A549 (cell line): ENCODE measurements at regions not wholly inside any gene's neighbourhood (a gene's known extent, or its start where the extent isn't known, plus 50 kb on each side); places are given as distances from the start of the nearest gene placed in this dataset.

ENCODE experiments used
- ATAC-seq, 2 experiments: fragments of 200-7000 bp in 1 of 2; fragments of >200 bp in 1 of 2; cut with Nextera tagmentation in 1 of 2; cut with Tn5 transposase in 1 of 2; 3 replicates each; pipeline versions ENCODE4 v1.8.0 to v1.9.1; 2018 to 2020; ENCODE audit warnings: mild to moderate bottlenecking in 1 of 2, moderate library complexity in 1 of 2
- CTCF ChIA-PET: fragments of 300-600 bp; sonication (Branson Sonifier 250); formaldehyde crosslinking; extraction: SDS; loops from one replicate; lab custom pipeline; 2021; ENCODE audit warnings: antibody characterized with exemption, inconsistent platforms; lab: Yijun Ruan, JAX
- POLR2A ChIA-PET: fragments of 350-600 bp; formaldehyde crosslinking; extraction: SDS; loops from one replicate; lab custom pipeline; 2021; ENCODE audit warnings: antibody characterized with exemption, inconsistent platforms; lab: Yijun Ruan, JAX
- DNase-seq, 2 experiments: peaks; one replicate each; pipeline versions ENCODE4 v3.0.0 to v3.0.0-alpha.2; 2011 to 2016; ENCODE audit warnings: low read depth in 1 of 2, low spot score in 1 of 2
- FAIRE-seq: peaks from 2 replicates; lab custom pipeline; 2011; peaks lifted over from hg19 to GRCh38; lab: Jason Lieb, UNC
- H3K27ac ChIP-seq, 2 experiments: fragments of >200 bp; sonication (Bioruptor Twin); formaldehyde crosslinking; 3 replicates each; pipeline ENCODE4 v1.5.1; 2016 to 2017
- H3K4me1 ChIP-seq: fragments of >200 bp; sonication (Bioruptor Twin); formaldehyde crosslinking; 3 replicates; pipeline ENCODE4 v1.6.1; 2016
- H3K4me2 ChIP-seq: fragments of >200 bp; sonication (Bioruptor Twin); formaldehyde crosslinking; 3 replicates; pipeline ENCODE4 v1.6.1; 2016
- H3K4me3 ChIP-seq: fragments of >200 bp; sonication (Bioruptor Twin); formaldehyde crosslinking; 3 replicates; pipeline ENCODE4 v1.5.1; 2016
- H3K9me3 ChIP-seq: fragments of >200 bp; sonication (Bioruptor Twin); formaldehyde crosslinking; 3 replicates; pipeline ENCODE4 v1.6.1; 2016
- BHLHE40 ChIP-seq: IDR thresholded peaks from 2 replicates; pipeline ENCODE4 v1.6.1; 2012; ENCODE audit warnings: low read depth, low read length, inconsistent platforms
- CBX8 ChIP-seq: fragments of 200-600 bp; sonication (generic); IDR thresholded peaks from 2 replicates; pipeline ENCODE4 v1.6.1; 2016
- CHD2 ChIP-seq: fragments of 150-350 bp; IDR thresholded peaks from 2 replicates; pipeline ENCODE4 v1.6.1; 2014; ENCODE audit warnings: low read length; ENCODE audit not compliant: partially characterized antibody
- CTCF ChIP-seq: fragments of >200 bp; sonication (Bioruptor Twin); formaldehyde crosslinking; IDR thresholded peaks from 3 replicates; pipeline ENCODE4 v1.5.1; 2016
- E2F6 ChIP-seq: IDR thresholded peaks from 2 replicates; pipeline ENCODE4 v1.6.1; 2012; ENCODE audit warnings: low read depth, borderline replicate concordance
- EHF ChIP-seq: fragments of 250-450 bp; sonication (Bioruptor Pico); IDR thresholded peaks from 2 replicates; pipeline ENCODE4 v1.5.0; 2020; ENCODE audit warnings: mild to moderate bottlenecking
- EP300 ChIP-seq, 2 experiments: fragments of >200 bp; sonication (Bioruptor Twin); formaldehyde crosslinking; IDR thresholded peaks; 2 replicates in 1 of 2; 3 replicates in 1 of 2; pipeline ENCODE4 v1.6.1; 2016 to 2017
- ESRRA ChIP-seq: fragments of 150-350 bp; IDR thresholded peaks from 2 replicates; pipeline ENCODE4 v1.6.1; 2014; ENCODE audit warnings: mild to moderate bottlenecking, low read length, borderline replicate concordance
- FOSB ChIP-seq: fragments of 250-450 bp; sonication (Bioruptor Pico); IDR thresholded peaks from 2 replicates; pipeline ENCODE4 v1.5.0; 2020; ENCODE audit warnings: mild to moderate bottlenecking, moderate library complexity
- FOSL2 ChIP-seq, 2 experiments: fragments of 450-650 bp in 1 of 2; fragments of >200 bp in 1 of 2; sonication (Bioruptor Twin) in 1 of 2; formaldehyde crosslinking; IDR thresholded peaks; 2 replicates each; pipeline versions ENCODE4 v1.5.0 to v1.6.1; 2016 to 2020; ENCODE audit warnings: mild to moderate bottlenecking in 1 of 2, moderate library complexity in 1 of 2
- GATA3 ChIP-seq: IDR thresholded peaks from 2 replicates; pipeline ENCODE4 v1.6.1; 2012; ENCODE audit warnings: borderline replicate concordance
- HES2 ChIP-seq: fragments of >200 bp; sonication (Bioruptor Twin); formaldehyde crosslinking; IDR thresholded peaks from 2 replicates; pipeline ENCODE4 v1.6.1; 2016
- HOXA7 ChIP-seq: fragments of 250-450 bp; sonication (Bioruptor Pico); IDR thresholded peaks from 2 replicates; pipeline ENCODE4 v1.5.0; 2020; ENCODE audit warnings: mild to moderate bottlenecking, moderate library complexity
- HOXB13 ChIP-seq: fragments of 250-450 bp; sonication (Bioruptor Pico); IDR thresholded peaks from 2 replicates; pipeline ENCODE4 v1.5.0; 2020; ENCODE audit warnings: low read depth, mild to moderate bottlenecking, moderate library complexity
- HOXB5 ChIP-seq: fragments of 250-450 bp; sonication (Bioruptor Pico); IDR thresholded peaks from 2 replicates; pipeline ENCODE4 v1.5.0; 2020; ENCODE audit warnings: mild to moderate bottlenecking, moderate library complexity
- JUN ChIP-seq, 2 experiments: fragments of >200 bp; sonication (Bioruptor Twin); formaldehyde crosslinking; IDR thresholded peaks; 2 replicates in 1 of 2; 3 replicates in 1 of 2; pipeline ENCODE4 v1.6.1; 2016 to 2017
- KDM5A ChIP-seq: fragments of 200-600 bp; sonication (generic); IDR thresholded peaks from 2 replicates; pipeline ENCODE4 v1.6.1; 2016; ENCODE audit warnings: antibody characterized with exemption, mild to moderate bottlenecking
- MYC ChIP-seq: IDR thresholded peaks from 2 replicates; pipeline ENCODE4 v1.6.1; 2012; ENCODE audit warnings: mild to moderate bottlenecking, inconsistent platforms, low read length, improper control_type of control experiment, borderline replicate concordance
- NR3C1 ChIP-seq: fragments of >200 bp; sonication (Bioruptor Twin); formaldehyde crosslinking; IDR thresholded peaks from 3 replicates; pipeline ENCODE4 v1.6.1; 2017
- PHF8 ChIP-seq: fragments of 200-600 bp; sonication (generic); IDR thresholded peaks from 2 replicates; pipeline ENCODE4 v1.6.1; 2016; ENCODE audit warnings: low read depth, mild to moderate bottlenecking, antibody characterized with exemption, moderate library complexity, borderline replicate concordance
- POLR2AphosphoS2 ChIP-seq: conservative IDR thresholded peaks from 2 replicates; pipeline ENCODE4 v1.6.1; 2012; ENCODE audit warnings: low read length, improper control_type of control experiment, inconsistent platforms
- RARB ChIP-seq: fragments of 250-450 bp; sonication (Bioruptor Pico); IDR thresholded peaks from 2 replicates; pipeline ENCODE4 v1.8.0; 2021; ENCODE audit warnings: mild to moderate bottlenecking, moderate library complexity
- RCOR1 ChIP-seq: fragments of 150-350 bp; IDR thresholded peaks from 2 replicates; pipeline ENCODE4 v1.6.1; 2014; ENCODE audit warnings: antibody characterized with exemption, low read length, low read depth
- RFX5 ChIP-seq: fragments of 450-650 bp; IDR thresholded peaks from 2 replicates; pipeline ENCODE4 v1.7.1; 2014; ENCODE audit warnings: antibody characterized with exemption, mild to moderate bottlenecking, moderate library complexity
- SREBF2 ChIP-seq: fragments of 450-650 bp; IDR thresholded peaks from 2 replicates; pipeline ENCODE4 v1.6.1; 2014; ENCODE audit warnings: mild to moderate bottlenecking, moderate library complexity
- USF2 ChIP-seq: fragments of 450-650 bp; IDR thresholded peaks from 2 replicates; pipeline ENCODE4 v1.6.1; 2014; ENCODE audit warnings: antibody characterized with exemption
- WGBS: methylation state at CpG from one replicate; pipeline ENCODE4 v1.1.6; 2017; ENCODE audit errors: missing lambda C conversion rate; 5-methylcytosine and 5-hydroxymethylcytosine counted together

GRCh38 chr10:4050061-4050460, 265.1 kb upstream of the KLF6 start:
- TF ChIP-seq CTCF (no peak), GATA3 (no peak), CHD2 (no peak), USF2 (no peak), EP300 (IDR thresholded peaks at IDR 0.05) (no peak), FOSB (no peak), MYC (no peak), RCOR1 (no peak), BHLHE40 (no peak), POLR2AphosphoS2 (no peak), HOXB5 (CRISPR knock-in tag) (no peak)
- Histone ChIP-seq H3K9me3 (no peaks in the 10 kb centered on the region), H3K4me3 (no peak overlapping the region), H3K4me2 (no peak overlapping the region), H3K4me1 (0 out of 3 replicates have a peak, but pooled peaks cover 3% of the 10 kb centered on the region), H3K27ac (no peak overlapping the region)
- ChIA-PET CTCF (no interaction called here), POLR2A (no interaction called here)
- ATAC-seq (no peak), FAIRE-seq (no peak), DNase-seq (no peak)
- WGBS: 94% methylated on average over 4 of the region's 4 CpGs

- Histone ChIP-seq H3K4me1 (0 out of 3 replicates have a peak, but pooled peaks cover 3% of the 10 kb centered on the region), H3K9me3 (no peaks in the 10 kb centered on the region), H3K4me3 (no peak overlapping the region), H3K27ac (no peak overlapping the region), H3K4me2 (no peak overlapping the region)
- FAIRE-seq (no peak), ATAC-seq (no peak), DNase-seq (no peak)
- POLR2A ChIA-PET: no interaction called here
- no peak for TF ChIP-seq CBX8
- TF ChIP-seq ESRRA: no peak
- TF ChIP-seq HOXA7 (CRISPR knock-in tag): no peak
- no peak for TF ChIP-seq JUN (IDR thresholded peaks at IDR 0.05)
- TF ChIP-seq EHF (CRISPR knock-in tag): no peak
- TF ChIP-seq RFX5: no peak
- no peak for TF ChIP-seq FOSL2 (IDR thresholded peaks at IDR 0.05)
- TF ChIP-seq FOSL2 (CRISPR knock-in tag; IDR thresholded peaks at IDR 0.05): no peak
- TF ChIP-seq E2F6: no peak
- TF ChIP-seq SREBF2: no peak
- TF ChIP-seq EP300 (IDR thresholded peaks at IDR 0.05): no peak
- TF ChIP-seq BHLHE40: no peak
- CTCF ChIA-PET: interaction anchor here (0.5 to 0.9 kb wide), 3 partner anchors 9 to 538 kb away, joined by 3 read pairs; no protein-coding TSS in a partner anchor
- 73% methylated on average over 6 of the region's 6 CpGs for WGBS
Measured at GRCh38 chr10:4049348-4049747, 264.3 kb upstream of the KLF6 start.

GRCh38 chr10:4048236-4048864, 263.3 kb upstream of the KLF6 start:
- Histone ChIP-seq H3K4me1 (0 out of 3 replicates have a peak, but pooled peaks cover 3% of the 10 kb centered on the region), H3K9me3 (no peaks in the 10 kb centered on the region), H3K4me3 (no peak overlapping the region), H3K27ac (no peak overlapping the region), H3K4me2 (no peak overlapping the region)
- POLR2A ChIA-PET: no interaction called here
- TF ChIP-seq NR3C1 (no peak), HOXB13 (CRISPR knock-in tag) (no peak), POLR2AphosphoS2 (no peak), RARB (CRISPR knock-in tag) (no peak), CHD2 (no peak), EHF (CRISPR knock-in tag) (no peak), KDM5A (no peak), HES2 (no peak), MYC (no peak), ESRRA (no peak), PHF8 (no peak), CTCF (no peak)
- CTCF ChIA-PET: no interaction called here
- ATAC-seq (no peak), FAIRE-seq (no peak), DNase-seq (no peak)
- 94% methylated on average over 1 of the region's 2 CpGs for WGBS
